ENCODE measurements at regions not wholly inside any gene's neighbourhood (a gene's known extent, or its start where the extent isn't known, plus 50 kb on each side); places are given as distances from the start of the nearest gene placed in this dataset.

DNA sequence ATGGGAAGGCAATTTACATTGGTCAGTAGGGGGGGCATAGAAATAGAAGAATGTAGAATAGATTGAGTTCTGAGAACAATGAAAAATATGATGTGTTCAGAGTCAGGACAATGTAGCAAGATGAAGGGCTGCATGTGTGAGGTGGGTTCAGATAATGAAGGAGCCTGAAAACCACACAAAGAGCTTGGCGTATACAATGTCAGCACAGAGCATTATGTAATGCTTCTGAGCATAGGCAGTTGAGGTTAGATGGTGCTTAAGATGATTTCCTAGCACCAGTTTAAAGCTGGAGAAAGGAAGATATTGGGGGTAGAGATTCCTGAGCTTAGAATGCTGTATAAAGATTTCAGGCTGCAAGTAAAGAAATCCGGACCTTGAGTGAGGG lies 202.0 kb upstream of the SNX7 start:
- no peak overlapping the region for H3K27ac Mint-ChIP-seq
- no peaks in the 10 kb centered on the region for H3K9me3 Mint-ChIP-seq
- no peaks in the 10 kb centered on the region for H3K4me1 Mint-ChIP-seq
- H3K36me3 Mint-ChIP-seq: no peaks in the 10 kb centered on the region
- ATAC-seq (no peak), DNase-seq (ENCODE audit: low spot score in 2 of 2) (no peak)
- H3K4me3 Mint-ChIP-seq: no peak overlapping the region

DNA sequence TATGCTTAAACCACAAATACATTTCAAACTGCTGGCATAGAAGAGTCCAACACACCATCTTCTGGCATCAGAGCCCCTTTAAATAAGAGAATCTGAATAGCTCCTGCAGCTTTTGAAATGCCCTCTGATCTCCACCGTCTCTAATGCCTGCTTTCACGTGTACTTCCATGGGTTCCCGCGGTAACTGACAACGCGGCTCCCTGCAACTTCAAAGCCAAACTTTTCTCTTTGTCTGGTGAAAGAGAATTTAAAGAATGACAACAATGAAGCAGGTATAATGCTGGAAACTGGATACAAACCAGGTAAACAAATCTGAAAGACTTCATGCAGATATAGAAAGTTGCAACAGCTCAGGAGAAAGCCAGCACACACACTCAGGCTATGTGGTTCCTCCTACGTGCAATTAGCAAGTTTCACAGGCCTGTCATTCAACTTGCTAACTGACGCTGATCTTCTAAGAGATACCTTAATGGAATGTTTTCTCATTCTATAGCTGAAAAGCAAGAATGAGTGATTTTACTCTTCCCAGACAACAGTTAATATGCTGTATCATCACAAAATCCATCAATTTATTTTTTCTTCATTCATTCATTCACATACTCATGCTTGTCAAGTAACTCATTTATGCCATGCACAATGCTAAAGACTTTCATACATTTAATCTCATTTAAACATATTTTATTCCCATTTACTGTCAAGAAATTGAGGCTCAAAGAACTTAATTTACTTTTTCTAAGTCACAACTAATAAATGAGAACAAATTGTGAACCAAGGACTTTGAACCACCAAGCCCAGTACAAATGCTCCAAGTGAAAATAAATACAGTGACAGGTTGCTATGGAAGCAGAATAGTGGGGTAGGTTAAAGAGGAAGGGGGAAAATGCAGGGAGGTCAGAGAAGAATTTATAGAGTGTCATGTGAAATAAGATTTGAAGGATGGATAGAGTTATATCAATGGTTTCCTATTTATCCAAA lies 202.7 kb upstream of the SNX7 start:
- ATAC-seq (no peak), DNase-seq (ENCODE audit: low spot score in 2 of 2) (no peak)
- Mint-ChIP-seq H3K27ac (no peak overlapping the region), H3K36me3 (no peaks in the 10 kb centered on the region), H3K9me3 (no peaks in the 10 kb centered on the region), H3K4me1 (no peaks in the 10 kb centered on the region), H3K4me3 (no peak overlapping the region)

DNA sequence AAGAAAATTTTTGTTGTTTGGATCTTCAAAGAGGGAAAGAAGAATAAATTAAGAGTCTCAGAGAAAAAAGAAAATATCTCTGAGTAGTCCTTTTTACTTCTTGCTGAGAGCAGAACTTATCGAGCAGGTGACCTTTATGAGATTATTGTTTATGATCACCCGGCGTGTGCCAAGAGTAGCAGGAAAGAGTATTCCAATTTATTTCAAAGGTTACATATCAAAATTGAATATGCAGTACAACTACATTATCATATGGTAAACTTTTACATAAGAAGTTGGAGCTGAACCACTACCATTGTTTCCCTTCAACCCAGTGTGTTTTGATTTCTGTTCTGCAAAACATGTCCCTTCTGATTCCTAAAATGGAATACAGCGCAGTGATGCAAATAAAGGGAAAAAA lies 204.3 kb upstream of the SNX7 start:
- no peak overlapping the region for H3K4me3 Mint-ChIP-seq
- no peaks in the 10 kb centered on the region for H3K9me3 Mint-ChIP-seq
- H3K4me1 Mint-ChIP-seq: no peaks in the 10 kb centered on the region

GRCh38 chr1:98454666-98455065 lies 206.9 kb upstream of the SNX7 start:
- no peak for ATAC-seq
- H3K4me3 Mint-ChIP-seq: no peak overlapping the region
- H3K4me1 Mint-ChIP-seq: no peaks in the 10 kb centered on the region
- H3K9me3 Mint-ChIP-seq: no peaks in the 10 kb centered on the region
- no peak for DNase-seq (ENCODE audit: low spot score in 2 of 2)
- no peak overlapping the region for H3K27ac Mint-ChIP-seq
- H3K36me3 Mint-ChIP-seq: no peaks in the 10 kb centered on the region

More for the DNA sequence above, 204.3 kb upstream of the SNX7 start:
- Mint-ChIP-seq H3K36me3 (no peaks in the 10 kb centered on the region), H3K27ac (no peak overlapping the region)
- DNase-seq (ENCODE audit: low spot score in 2 of 2) (no peak), ATAC-seq (no peak)

- H3K9me3 Mint-ChIP-seq: no peaks in the 10 kb centered on the region
- H3K36me3 Mint-ChIP-seq: no peaks in the 10 kb centered on the region
- no peak overlapping the region for H3K4me3 Mint-ChIP-seq
- ATAC-seq (no peak), DNase-seq (ENCODE audit: low spot score in 2 of 2) (no peak)
- H3K4me1 Mint-ChIP-seq: no peaks in the 10 kb centered on the region
- no peak overlapping the region for H3K27ac Mint-ChIP-seq
Observed at GRCh38 chr1:98453066-98453465, 208.5 kb upstream of the SNX7 start.

DNA sequence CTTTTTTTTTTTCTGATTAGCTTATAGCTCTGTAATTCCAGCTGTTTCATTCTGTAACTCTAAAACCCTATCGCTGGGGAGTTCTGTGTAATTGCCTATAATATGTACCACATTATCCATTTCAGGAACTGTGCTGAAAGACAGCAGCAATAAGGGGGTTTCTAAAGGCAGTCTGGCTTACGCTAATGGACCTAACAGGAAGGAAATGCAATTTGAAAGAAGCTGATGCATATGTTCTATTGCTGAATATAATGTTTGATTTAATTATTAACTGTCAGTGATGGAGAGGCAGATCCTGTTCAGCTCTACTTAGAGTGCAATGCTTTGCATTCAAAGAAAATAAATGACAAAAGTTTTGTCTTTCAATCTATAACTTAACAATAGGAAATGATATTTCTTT lies 209.4 kb upstream of the SNX7 start:
- Mint-ChIP-seq H3K36me3 (no peaks in the 10 kb centered on the region), H3K4me1 (no peaks in the 10 kb centered on the region), H3K9me3 (no peaks in the 10 kb centered on the region), H3K4me3 (no peak overlapping the region), H3K27ac (no peak overlapping the region)
- no peak for ATAC-seq
- no peak for DNase-seq (ENCODE audit: low spot score in 2 of 2)

- no peak for ATAC-seq
- Mint-ChIP-seq H3K4me1 (no peaks in the 10 kb centered on the region), H3K9me3 (no peaks in the 10 kb centered on the region), H3K36me3 (no peaks in the 10 kb centered on the region), H3K27ac (no peak overlapping the region), H3K4me3 (no peak overlapping the region)
- no peak for DNase-seq (ENCODE audit: low spot score in 2 of 2)
Observed at GRCh38 chr1:98441281-98441680, 220.2 kb upstream of the SNX7 start.

DNA sequence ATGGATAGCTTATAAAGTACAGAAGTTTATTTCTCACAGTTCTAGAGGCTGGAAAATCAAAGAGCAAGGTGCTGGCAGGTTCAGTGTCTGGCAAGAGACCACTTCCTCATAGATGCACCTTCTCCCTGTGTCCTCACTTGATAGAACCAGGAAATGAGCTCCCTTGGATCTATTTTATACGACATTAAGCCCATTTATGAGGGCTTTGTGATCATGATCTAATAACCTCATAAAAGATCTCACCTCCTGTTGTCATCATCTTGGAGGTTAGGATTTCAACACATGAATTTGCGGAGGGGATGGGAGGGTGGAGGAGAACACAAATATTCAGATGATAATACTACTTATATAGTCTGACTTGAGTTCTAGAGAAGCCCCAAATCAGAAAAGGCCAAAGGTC lies 222.1 kb upstream of the SNX7 start:
- Mint-ChIP-seq H3K36me3 (no peaks in the 10 kb centered on the region), H3K27ac (no peak overlapping the region), H3K9me3 (no peaks in the 10 kb centered on the region), H3K4me3 (no peak overlapping the region), H3K4me1 (no peaks in the 10 kb centered on the region)
- DNase-seq (ENCODE audit: low spot score in 2 of 2): no peak
- ATAC-seq: no peak

DNA sequence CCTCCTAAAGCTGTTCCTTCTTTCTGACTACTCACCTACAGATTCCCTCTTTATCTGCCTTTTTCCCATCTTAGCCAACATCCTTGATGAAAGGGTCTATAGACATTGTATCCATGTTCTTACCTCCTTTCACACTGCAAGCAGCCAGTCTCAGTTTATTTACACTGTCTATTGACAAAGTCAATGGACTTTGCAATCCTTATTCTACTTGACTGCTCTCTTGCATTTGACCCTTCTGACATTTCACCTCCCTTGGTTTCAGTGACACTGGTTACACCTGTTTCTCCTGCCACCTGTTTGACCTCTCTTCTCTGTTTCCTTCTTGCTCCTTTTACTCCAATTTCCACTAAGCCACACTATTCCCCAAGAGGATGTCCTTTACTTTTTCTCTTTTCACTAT lies 224.0 kb upstream of the SNX7 start:
- DNase-seq (ENCODE audit: low spot score in 2 of 2): no peak
- Mint-ChIP-seq H3K36me3 (no peaks in the 10 kb centered on the region), H3K4me3 (no peak overlapping the region), H3K27ac (no peak overlapping the region), H3K9me3 (no peaks in the 10 kb centered on the region), H3K4me1 (no peaks in the 10 kb centered on the region)
- ATAC-seq: no peak

DNA sequence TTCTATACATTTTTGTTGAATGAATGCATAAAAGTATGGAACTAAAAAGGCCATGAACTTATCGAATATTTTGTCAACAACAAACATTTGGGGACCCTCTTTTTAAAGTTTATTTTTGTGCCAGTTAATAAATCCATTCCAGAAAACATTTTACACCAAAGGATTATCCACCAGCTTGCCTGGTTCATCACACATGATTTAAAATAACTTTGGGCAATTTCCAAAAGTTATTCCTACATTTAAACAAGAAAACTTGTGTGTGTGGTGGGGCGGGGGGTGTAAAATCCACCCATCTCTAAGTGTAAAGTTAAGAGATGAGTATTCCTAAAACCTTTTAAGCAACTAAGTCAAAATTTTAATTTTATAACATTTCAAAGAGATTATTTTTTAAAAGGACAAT lies 224.5 kb upstream of the SNX7 start:
- ATAC-seq (no peak), DNase-seq (ENCODE audit: low spot score in 2 of 2) (no peak)
- Mint-ChIP-seq H3K4me3 (no peak overlapping the region), H3K4me1 (no peaks in the 10 kb centered on the region), H3K9me3 (no peaks in the 10 kb centered on the region), H3K36me3 (no peaks in the 10 kb centered on the region), H3K27ac (no peak overlapping the region)

DNA sequence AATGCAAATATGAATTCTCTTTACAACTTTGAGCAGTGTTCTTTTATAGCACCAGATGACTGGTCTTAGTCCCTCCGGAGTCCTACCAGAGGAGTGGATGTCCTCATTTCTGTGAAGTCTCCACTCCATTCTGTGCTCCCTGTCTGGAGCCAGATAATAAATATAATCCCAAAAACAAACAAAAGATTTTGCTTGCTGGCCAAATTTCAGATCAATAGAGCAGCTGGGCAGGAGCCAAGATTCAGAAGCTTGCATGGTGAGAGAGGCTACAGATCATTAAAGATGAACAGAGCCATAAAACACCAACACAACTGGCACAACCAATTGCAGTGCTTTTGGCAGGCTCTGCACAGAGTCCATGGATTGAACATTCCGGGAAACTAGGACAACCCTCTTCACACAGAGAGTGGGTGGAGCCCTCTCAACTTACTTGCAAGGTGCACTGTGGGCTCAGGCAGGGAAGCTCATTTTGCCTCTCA lies 231.5 kb upstream of the SNX7 start:
- ATAC-seq (no peak), DNase-seq (ENCODE audit: low spot score in 2 of 2) (no peak)
- Mint-ChIP-seq H3K27ac (no peak overlapping the region), H3K4me3 (no peak overlapping the region), H3K9me3 (no peaks in the 10 kb centered on the region), H3K4me1 (no peaks in the 10 kb centered on the region), H3K36me3 (no peaks in the 10 kb centered on the region)

DNA sequence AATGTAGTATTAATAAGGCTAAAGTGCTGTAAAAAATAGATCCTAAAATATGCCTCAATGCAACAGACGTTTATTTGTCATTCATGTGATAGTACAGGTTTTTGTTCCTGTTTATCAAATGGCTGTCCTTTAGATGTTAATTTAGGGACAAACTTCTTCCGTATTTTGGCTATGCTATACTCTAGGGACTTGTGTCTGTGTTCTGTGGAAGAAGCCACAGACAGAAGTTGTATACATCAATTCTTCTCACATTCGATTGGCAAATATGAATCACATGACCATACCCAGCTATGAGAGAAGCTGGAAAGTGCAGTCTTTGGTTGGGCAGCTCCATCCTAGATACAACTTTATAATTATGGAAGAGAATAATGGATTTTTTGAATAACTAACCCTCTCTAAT lies 232.7 kb upstream of the SNX7 start:
- DNase-seq (ENCODE audit: low spot score in 2 of 2) (no peak), ATAC-seq (no peak)
- no peak overlapping the region for H3K27ac Mint-ChIP-seq
- H3K4me1 Mint-ChIP-seq: no peaks in the 10 kb centered on the region
- no peak overlapping the region for H3K4me3 Mint-ChIP-seq
- H3K9me3 Mint-ChIP-seq: peaks cover 3% of the 10 kb centered on the region
- H3K36me3 Mint-ChIP-seq: no peaks in the 10 kb centered on the region

DNA sequence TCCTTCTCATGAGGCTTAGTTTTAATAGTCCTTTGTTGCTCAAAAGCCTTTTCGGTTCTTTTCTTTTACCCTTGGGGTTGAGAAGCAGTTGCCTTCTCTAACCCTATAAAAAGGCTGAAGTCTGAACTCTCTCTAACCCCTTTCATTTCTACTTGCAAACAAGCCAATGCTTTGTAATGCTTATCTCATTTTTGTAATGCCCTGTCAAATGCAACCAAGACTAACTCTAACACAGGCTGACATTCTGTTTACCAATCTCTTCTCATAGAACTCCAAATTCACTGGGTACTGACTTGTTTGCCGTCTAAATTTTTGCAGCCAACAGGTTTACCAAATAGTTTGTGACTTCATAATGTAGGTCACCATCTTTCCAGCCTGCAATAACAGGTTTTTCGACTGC lies 233.9 kb upstream of the SNX7 start:
- Mint-ChIP-seq H3K27ac (no peak overlapping the region), H3K9me3 (peaks cover 3% of the 10 kb centered on the region), H3K4me3 (no peak overlapping the region), H3K36me3 (no peaks in the 10 kb centered on the region), H3K4me1 (no peaks in the 10 kb centered on the region)
- DNase-seq (ENCODE audit: low spot score in 2 of 2): no peak
- no peak for ATAC-seq

GRCh38 chr1:98426092-98426491 lies 235.4 kb upstream of the SNX7 start:
- no peaks in the 10 kb centered on the region for H3K36me3 Mint-ChIP-seq
- DNase-seq (ENCODE audit: low spot score in 2 of 2): no peak
- no peak for ATAC-seq
- H3K4me3 Mint-ChIP-seq: no peak overlapping the region
- no peak overlapping the region for H3K27ac Mint-ChIP-seq
- no peaks in the 10 kb centered on the region for H3K4me1 Mint-ChIP-seq
- peaks cover 3% of the 10 kb centered on the region for H3K9me3 Mint-ChIP-seq

DNA sequence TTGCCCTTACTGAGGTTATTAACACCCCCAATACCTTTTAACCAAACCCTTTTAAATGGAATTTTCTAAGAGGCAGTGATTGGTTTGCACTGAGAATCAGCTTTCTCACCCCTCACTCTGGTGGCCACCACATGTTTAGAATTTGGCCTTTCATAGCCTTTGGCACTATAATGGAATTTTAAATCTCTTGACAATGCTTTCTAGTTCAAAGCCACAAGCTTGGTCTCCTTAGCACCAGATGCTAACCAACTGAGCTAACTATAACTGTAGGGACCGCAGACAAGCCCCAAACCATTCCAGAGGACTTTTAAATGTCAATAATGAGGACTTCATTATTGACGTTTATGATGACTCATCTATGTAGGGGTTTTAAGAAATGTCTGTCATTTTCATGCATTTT lies 238.7 kb upstream of the SNX7 start:
- no peak overlapping the region for H3K4me3 Mint-ChIP-seq
- H3K36me3 Mint-ChIP-seq: no peaks in the 10 kb centered on the region
- H3K4me1 Mint-ChIP-seq: peaks cover 4% of the 10 kb centered on the region
- H3K9me3 Mint-ChIP-seq: peaks cover 3% of the 10 kb centered on the region
- ATAC-seq (no peak), DNase-seq (ENCODE audit: low spot score in 2 of 2) (no peak)
- no peak overlapping the region for H3K27ac Mint-ChIP-seq

DNA sequence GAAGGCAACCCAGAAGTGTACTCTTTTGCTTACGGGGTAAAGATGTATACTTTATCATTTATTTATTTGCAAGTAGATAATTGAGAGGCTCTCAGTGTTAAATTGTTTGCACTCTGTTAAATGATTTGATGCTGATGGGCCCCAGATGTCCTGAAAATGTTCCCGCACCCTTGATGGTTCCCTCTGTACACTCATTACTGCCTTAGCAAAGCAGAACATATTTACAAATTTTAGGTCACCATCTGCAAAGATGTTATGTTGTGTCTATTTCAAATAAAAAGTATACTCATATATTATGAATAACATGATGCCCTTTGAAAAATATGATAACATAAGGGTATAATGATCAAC lies 240.5 kb upstream of the SNX7 start:
- ATAC-seq: no peak
- no peak overlapping the region for H3K4me3 Mint-ChIP-seq
- H3K4me1 Mint-ChIP-seq: peaks cover 4% of the 10 kb centered on the region
- peaks cover 3% of the 10 kb centered on the region for H3K9me3 Mint-ChIP-seq
- no peaks in the 10 kb centered on the region for H3K36me3 Mint-ChIP-seq
- DNase-seq (ENCODE audit: low spot score in 2 of 2): no peak
- no peak overlapping the region for H3K27ac Mint-ChIP-seq
